B cell (primary cell): ENCODE measurements at regions not wholly inside any gene's neighbourhood (a gene's known extent, or its start where the extent isn't known, plus 50 kb on each side); places are given as distances from the start of the nearest gene placed in this dataset.

ENCODE experiments used
- ATAC-seq: fragments of 200-7000 bp; cut with Tn5 transposase; one replicate; pipeline ENCODE4 v1.10.0; 2021; ENCODE audit warnings: low read depth, mild to moderate bottlenecking, moderate number of reproducible peaks, moderate library complexity
- CTCF ChIA-PET: fragments of 350-600 bp; sonication (Branson Sonifier 250); formaldehyde crosslinking; loops from one replicate; lab custom pipeline; 2021; ENCODE audit warnings: antibody characterized with exemption, inconsistent platforms; lab: Charles Lee
- POLR2A ChIA-PET: fragments of 350-600 bp; sonication (Branson Sonifier 250); formaldehyde crosslinking; loops from one replicate; lab custom pipeline; 2021; ENCODE audit warnings: antibody characterized with exemption; lab: Charles Lee
- DNase-seq: peaks from one replicate; pipeline ENCODE4 v3.0.0; 2013
- H2AFZ ChIP-seq: 2 replicates; pipeline ENCODE4 v1.6.1; 2012; ENCODE audit warnings: mild to moderate bottlenecking, low read depth, low read length; ENCODE audit not compliant: insufficient read depth, poor library complexity, severe bottlenecking
- H3K27ac ChIP-seq, 2 donors: 1 replicate in 1 of 2; 2 replicates in 1 of 2; pipeline ENCODE4 v1.5.1; 2012 to 2013; ENCODE audit warnings: low read length in 2 of 2, mild to moderate bottlenecking in 2 of 2, moderate library complexity in 1 of 2
- H3K27me3 ChIP-seq, 4 experiments: fragments of 200-600 bp in 1 of 4; sonication (generic) in 1 of 4; replicated peaks in 1 of 4; 1 replicate in 2 of 4; 2 replicates in 2 of 4; pipeline versions ENCODE4 v1.6.1 to v1.7.0; 2013 to 2016; ENCODE audit warnings: low read length in 3 of 4, mild to moderate bottlenecking in 2 of 4, mixed read lengths in 1 of 4, moderate library complexity in 1 of 4; ENCODE audit not compliant: insufficient read depth in 4 of 4, control insufficient read depth in 3 of 4; ENCODE audit errors: control extremely low read depth in 1 of 4
- H3K36me3 ChIP-seq, 2 experiments: replicated peaks in 1 of 2; 1 replicate in 1 of 2; 2 replicates in 1 of 2; pipeline versions ENCODE4 v1.6.1 to v1.7.1; 2013; ENCODE audit warnings: low read length in 1 of 2; ENCODE audit not compliant: insufficient read depth in 2 of 2, control insufficient read depth in 1 of 2; ENCODE audit errors: control extremely low read depth in 1 of 2, extremely low read depth in 1 of 2
- H3K4me1 ChIP-seq, 2 donors: fragments of 200-600 bp in 1 of 2; sonication (generic) in 1 of 2; 1 replicate in 1 of 2; 2 replicates in 1 of 2; pipeline versions ENCODE4 v1.5.1 to v1.6.1; 2013 to 2017; ENCODE audit warnings: low read length in 2 of 2; ENCODE audit not compliant: control insufficient read depth in 2 of 2, insufficient read depth in 2 of 2
- H3K4me2 ChIP-seq: replicated peaks from 2 replicates; pipeline ENCODE3; 2012; ENCODE audit warnings: mild to moderate bottlenecking, low read depth, low read length; ENCODE audit not compliant: poor library complexity, severe bottlenecking
- H3K4me3 ChIP-seq, 5 experiments: fragments of 200-600 bp in 1 of 5; sonication (generic) in 1 of 5; 1 replicate in 3 of 5; 2 replicates in 2 of 5; pipeline versions ENCODE4 v1.5.1 to v1.7.0; 2011 to 2016; ENCODE audit warnings: low read length in 4 of 5, mild to moderate bottlenecking in 4 of 5, low read depth in 2 of 5, control low read depth in 1 of 5, moderate library complexity in 1 of 5; ENCODE audit not compliant: insufficient read depth in 1 of 5; ENCODE audit errors: control extremely low read depth in 1 of 5, extremely low read depth in 1 of 5
- H3K79me2 ChIP-seq: fragments of 200-600 bp; sonication (generic); one replicate; pipeline ENCODE4 v1.6.0; 2016; ENCODE audit warnings: low read length; ENCODE audit not compliant: control insufficient read depth, insufficient read depth
- H3K9ac ChIP-seq: fragments of 200-600 bp; sonication (generic); 2 replicates; pipeline ENCODE4 v1.6.1; 2017; ENCODE audit warnings: mild to moderate bottlenecking, low read length, moderate library complexity
- H3K9me3 ChIP-seq, 3 donors: one replicate each; pipeline versions ENCODE4 v1.6.1 to v1.7.1; 2013; ENCODE audit warnings: low read length in 2 of 3; ENCODE audit not compliant: control insufficient read depth in 2 of 3, insufficient read depth in 1 of 3; ENCODE audit errors: control extremely low read depth in 1 of 3
- H4K20me1 ChIP-seq: 2 replicates; pipeline ENCODE4 v1.6.0; 2012; ENCODE audit warnings: mild to moderate bottlenecking, low read length; ENCODE audit not compliant: insufficient read depth, control insufficient read depth, poor library complexity, severe bottlenecking
- H3K27ac Mint-ChIP-seq: one replicate; pipeline ENCODE4 v1.8.0; 2021; ENCODE audit warnings: mixed read lengths
- H3K27me3 Mint-ChIP-seq: one replicate; pipeline ENCODE4 v1.8.0; 2021; ENCODE audit warnings: mixed read lengths
- H3K4me1 Mint-ChIP-seq: one replicate; pipeline ENCODE4 v1.8.0; 2021; ENCODE audit warnings: mixed read lengths
- H3K4me3 Mint-ChIP-seq: one replicate; pipeline ENCODE4 v1.8.0; 2021; ENCODE audit warnings: mixed read lengths
- H3K9me3 Mint-ChIP-seq: one replicate; pipeline ENCODE4 v1.8.0; 2022; ENCODE audit warnings: mixed read lengths; ENCODE audit not compliant: insufficient read depth
- EZH2 ChIP-seq: IDR thresholded peaks from 2 replicates; pipeline ENCODE4 v1.6.1; 2012; ENCODE audit warnings: borderline replicate concordance, low read depth, mild to moderate bottlenecking, moderate library complexity, low read length; ENCODE audit not compliant: insufficient read depth, poor library complexity, severe bottlenecking
- WGBS: methylation state at CpG from one replicate; pipeline ENCODE4 v1.1.5; 2013; ENCODE audit warnings: missing lambda C conversion rate; ENCODE audit not compliant: insufficient coverage; 5-methylcytosine and 5-hydroxymethylcytosine counted together
- intact Hi-C: fragments of 100-400 bp; cut with micrococcal nuclease; formaldehyde crosslinking; loops from one replicate; pipeline ENCODE4 v1.10.0; 2022
- TF ChIP-seq, protein P1 (sequence below): fragments of 200-600 bp; IDR thresholded peaks from one replicate; pipeline ENCODE4 v1.8.0; 2022; ENCODE audit warnings: antibody characterized with exemption, mild to moderate bottlenecking

DNA sequence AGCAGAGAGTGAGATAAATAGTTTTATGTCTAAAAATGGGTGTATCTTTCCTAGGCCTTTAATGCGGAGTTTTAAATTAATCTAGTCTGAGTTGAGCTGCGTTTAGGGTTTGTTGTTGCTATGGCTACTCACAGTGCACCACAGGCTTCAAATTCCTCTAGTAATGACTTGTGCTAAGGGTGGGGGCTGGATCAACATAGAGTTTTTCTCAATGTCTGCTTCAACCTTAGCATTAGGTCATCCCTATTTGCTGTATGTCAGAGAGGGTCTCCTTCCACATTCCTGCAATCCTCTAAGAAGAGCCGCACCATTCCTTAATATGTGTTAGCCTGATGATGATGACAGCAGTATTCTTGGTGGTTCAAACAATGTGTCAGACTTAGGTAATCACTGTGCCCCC lies 465.6 kb upstream of the KIF2A start:
- ATAC-seq (no peak), DNase-seq (no peak)
- Histone ChIP-seq H3K9ac (no peak overlapping the region), H3K9me3 (no peaks in the 10 kb centered on the region), H3K27me3 (peaks cover 0 to 4% (median 0%) of the 10 kb centered on the region in 4 experiments), H3K27ac (no peak overlapping the region), H4K20me1 (no peaks in the 10 kb centered on the region), H3K4me2 (no peak overlapping the region), H3K36me3 (no peaks in the 10 kb centered on the region), H3K79me2 (no peaks in the 10 kb centered on the region), H3K4me1 (no peaks in the 10 kb centered on the region), H3K4me3 (no peak overlapping the region), H2AFZ (no peak overlapping the region)
- H3K4me3 Mint-ChIP-seq = no peak overlapping the region
- H3K9me3 Mint-ChIP-seq = no peaks in the 10 kb centered on the region
- ChIA-PET POLR2A (no interaction called here), CTCF (no interaction called here)
- TF ChIP-seq, protein P1, sequence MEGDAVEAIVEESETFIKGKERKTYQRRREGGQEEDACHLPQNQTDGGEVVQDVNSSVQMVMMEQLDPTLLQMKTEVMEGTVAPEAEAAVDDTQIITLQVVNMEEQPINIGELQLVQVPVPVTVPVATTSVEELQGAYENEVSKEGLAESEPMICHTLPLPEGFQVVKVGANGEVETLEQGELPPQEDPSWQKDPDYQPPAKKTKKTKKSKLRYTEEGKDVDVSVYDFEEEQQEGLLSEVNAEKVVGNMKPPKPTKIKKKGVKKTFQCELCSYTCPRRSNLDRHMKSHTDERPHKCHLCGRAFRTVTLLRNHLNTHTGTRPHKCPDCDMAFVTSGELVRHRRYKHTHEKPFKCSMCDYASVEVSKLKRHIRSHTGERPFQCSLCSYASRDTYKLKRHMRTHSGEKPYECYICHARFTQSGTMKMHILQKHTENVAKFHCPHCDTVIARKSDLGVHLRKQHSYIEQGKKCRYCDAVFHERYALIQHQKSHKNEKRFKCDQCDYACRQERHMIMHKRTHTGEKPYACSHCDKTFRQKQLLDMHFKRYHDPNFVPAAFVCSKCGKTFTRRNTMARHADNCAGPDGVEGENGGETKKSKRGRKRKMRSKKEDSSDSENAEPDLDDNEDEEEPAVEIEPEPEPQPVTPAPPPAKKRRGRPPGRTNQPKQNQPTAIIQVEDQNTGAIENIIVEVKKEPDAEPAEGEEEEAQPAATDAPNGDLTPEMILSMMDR = no peak
- TF ChIP-seq EZH2 = no peak
- intact Hi-C loops = no loop called here
- H3K4me1 Mint-ChIP-seq = no peaks in the 10 kb centered on the region
- H3K27me3 Mint-ChIP-seq = peaks cover 33% of the 10 kb centered on the region
- no peak overlapping the region for H3K27ac Mint-ChIP-seq
- 100% methylated on average over 1 of the region's 3 CpGs for WGBS

DNA sequence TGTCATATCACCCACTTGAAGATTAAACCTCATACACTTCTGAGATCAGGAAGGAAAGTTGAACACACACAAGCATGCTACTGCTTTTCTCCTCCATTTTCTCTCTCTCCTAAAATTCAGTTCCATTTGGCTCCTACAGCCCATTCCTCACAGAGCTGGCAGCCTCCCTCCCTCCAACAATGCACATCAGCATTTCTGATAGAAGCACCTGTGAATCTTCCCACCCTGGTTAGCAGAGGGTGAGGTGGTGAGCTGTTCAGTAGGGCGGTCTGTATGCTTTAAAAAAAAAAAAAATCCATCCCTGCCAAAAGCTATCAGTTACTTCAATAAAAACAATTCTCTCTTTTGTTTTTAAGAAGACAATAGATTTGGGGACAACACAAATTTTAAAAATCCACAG lies 463.2 kb upstream of the KIF2A start:
- CTCF ChIA-PET = no interaction called here
- intact Hi-C loops = no loop called here
- Histone ChIP-seq H3K27me3 (peaks cover 0 to 4% (median 0%) of the 10 kb centered on the region in 4 experiments), H3K4me1 (no peaks in the 10 kb centered on the region), H3K36me3 (no peaks in the 10 kb centered on the region), H3K9me3 (peaks cover 0 to 6% (median 0%) of the 10 kb centered on the region in 3 donors), H3K4me2 (no peak overlapping the region), H3K9ac (no peak overlapping the region), H2AFZ (no peak overlapping the region), H3K79me2 (no peaks in the 10 kb centered on the region), H3K4me3 (no peak overlapping the region), H3K27ac (no peak overlapping the region), H4K20me1 (no peaks in the 10 kb centered on the region)
- POLR2A ChIA-PET = no interaction called here
- Mint-ChIP-seq H3K27ac (no peak overlapping the region), H3K27me3 (peaks cover 26% of the 10 kb centered on the region), H3K4me1 (no peaks in the 10 kb centered on the region), H3K9me3 (no peaks in the 10 kb centered on the region), H3K4me3 (no peak overlapping the region)
- ATAC-seq (no peak), DNase-seq (no peak)
- no CpG with 5 or more reads among the region's 1 CpG for WGBS
- no peak for TF ChIP-seq EZH2
- TF ChIP-seq, protein P1 = no peak
